Neural progenitor cell (in vitro differentiated cells): ENCODE measurements at regions not wholly inside any gene's neighbourhood (a gene's known extent, or its start where the extent isn't known, plus 50 kb on each side); places are given as distances from the start of the nearest gene placed in this dataset.

Source experiments
- DNase-seq: peaks from one replicate; pipeline ENCODE4 v3.0.0-alpha.2; 2016; ENCODE audit warnings: low spot score
- H2AFZ ChIP-seq: fragments of 200-600 bp; sonication (generic); replicated peaks from 2 replicates; pipeline ENCODE4 v1.6.1; 2016; ENCODE audit warnings: antibody characterized with exemption
- H3F3A ChIP-seq: fragments of 200-600 bp; sonication (generic); 2 replicates; pipeline ENCODE4 v1.6.1; 2016; ENCODE audit warnings: antibody characterized with exemption, low read depth
- H3K27ac ChIP-seq: fragments of 200-600 bp; sonication (generic); 2 replicates; pipeline ENCODE4 v1.5.1; 2016; ENCODE audit warnings: mild to moderate bottlenecking
- H3K27me3 ChIP-seq: fragments of 200-600 bp; sonication (generic); 2 replicates; pipeline ENCODE4 v1.6.1; 2016; ENCODE audit warnings: mild to moderate bottlenecking, moderate library complexity
- H3K36me3 ChIP-seq: fragments of 200-600 bp; sonication (generic); 2 replicates; pipeline ENCODE4 v1.5.1; 2016
- H3K4me1 ChIP-seq: fragments of 200-600 bp; sonication (generic); 2 replicates; pipeline ENCODE4 v1.6.1; 2016; ENCODE audit warnings: mixed run types
- H3K4me2 ChIP-seq: fragments of 200-600 bp; sonication (generic); 2 replicates; pipeline ENCODE4 v1.6.1; 2016
- H3K4me3 ChIP-seq: fragments of 200-600 bp; sonication (generic); 2 replicates; pipeline ENCODE4 v1.5.1; 2016
- H3K79me2 ChIP-seq: fragments of 200-600 bp; sonication (generic); 2 replicates; pipeline ENCODE4 v1.6.1; 2016; ENCODE audit warnings: low read depth
- H3K9ac ChIP-seq: fragments of 200-600 bp; sonication (generic); 2 replicates; pipeline ENCODE4 v1.6.1; 2016
- H3K9me3 ChIP-seq: fragments of 200-600 bp; sonication (generic); 2 replicates; pipeline ENCODE4 v1.5.1; 2016; ENCODE audit warnings: low read depth
- H4K20me1 ChIP-seq: fragments of 200-600 bp; sonication (generic); 2 replicates; pipeline ENCODE4 v1.6.1; 2016; ENCODE audit warnings: low read depth
- H3K27ac Mint-ChIP-seq: 3 replicates; pipeline ENCODE4 v1.8.0; 2021; ENCODE audit warnings: mixed read lengths
- H3K27me3 Mint-ChIP-seq: 2 replicates; pipeline ENCODE4 v1.8.0; 2022; ENCODE audit warnings: low read depth, mild to moderate bottlenecking, inconsistent platforms, moderate library complexity, mixed read lengths; ENCODE audit not compliant: insufficient read depth
- H3K36me3 Mint-ChIP-seq: 3 replicates; pipeline ENCODE4 v1.8.0; 2021; ENCODE audit warnings: mixed read lengths
- H3K4me1 Mint-ChIP-seq: 3 replicates; pipeline ENCODE4 v1.8.0; 2021; ENCODE audit warnings: mixed read lengths
- H3K4me3 Mint-ChIP-seq: 3 replicates; pipeline ENCODE4 v1.8.0; 2021; ENCODE audit warnings: mild to moderate bottlenecking, moderate library complexity, mixed read lengths
- H3K9me3 Mint-ChIP-seq: 3 replicates; pipeline ENCODE4 v1.8.0; 2020; ENCODE audit warnings: mixed read lengths
- EZH2 ChIP-seq: fragments of 200-600 bp; sonication (generic); IDR thresholded peaks from 2 replicates; pipeline ENCODE4 v1.6.1; 2017; ENCODE audit warnings: antibody characterized with exemption, mild to moderate bottlenecking, moderate library complexity
- EZH2phosphoT487 ChIP-seq: fragments of 200-600 bp; sonication (generic); IDR thresholded peaks from 2 replicates; pipeline ENCODE4 v1.6.1; 2017; ENCODE audit warnings: antibody characterized with exemption
- TF ChIP-seq, protein P1 (sequence below): fragments of 200-600 bp; sonication (generic); IDR thresholded peaks from 2 replicates; pipeline ENCODE4 v1.5.1; 2017; ENCODE audit warnings: antibody characterized with exemption, mild to moderate bottlenecking

DNA sequence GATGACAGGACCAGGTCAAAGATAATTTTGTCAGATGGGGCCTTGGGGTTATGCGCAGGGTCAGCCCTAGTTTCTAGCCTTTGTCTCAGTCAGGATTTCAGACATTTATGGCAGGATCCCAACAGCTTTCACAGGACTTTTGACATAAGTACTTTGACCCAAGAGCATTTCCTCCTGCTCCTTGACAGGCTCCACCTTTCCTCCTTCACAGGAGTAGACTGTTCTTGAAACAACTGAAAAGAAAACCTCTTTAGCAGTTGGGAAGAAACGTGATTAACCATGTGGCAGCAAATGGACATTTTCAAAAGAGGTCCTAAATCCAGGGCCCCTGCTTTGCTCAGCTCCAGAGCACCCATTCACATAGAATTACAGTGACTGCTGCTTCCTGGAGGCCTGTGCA lies 120.4 kb upstream of the MAP3K7 start:
- H2AFZ ChIP-seq: peak overlapping the region; percentile 15
- DNase-seq: no peak
- peaks cover 16% of the 10 kb centered on the region for H3K4me1 ChIP-seq
- no peaks in the 10 kb centered on the region for H3F3A ChIP-seq
- Mint-ChIP-seq H3K36me3 (no peaks in the 10 kb centered on the region), H3K27ac (no peak overlapping the region), H3K4me1 (peaks cover 16% of the 10 kb centered on the region), H3K9me3 (no peaks in the 10 kb centered on the region), H3K4me3 (no peak overlapping the region), H3K27me3 (peaks cover 1% of the 10 kb centered on the region)
- no peaks in the 10 kb centered on the region for H3K27me3 ChIP-seq
- no peak overlapping the region for H3K4me3 ChIP-seq
- no peak overlapping the region for H3K9ac ChIP-seq
- H3K9me3 ChIP-seq: no peaks in the 10 kb centered on the region
- H3K79me2 ChIP-seq: no peaks in the 10 kb centered on the region
- no peak overlapping the region for H3K4me2 ChIP-seq
- H3K36me3 ChIP-seq: no peaks in the 10 kb centered on the region
- no peak overlapping the region for H3K27ac ChIP-seq
- no peaks in the 10 kb centered on the region for H4K20me1 ChIP-seq
- TF ChIP-seq EZH2phosphoT487 (no peak), EZH2 (no peak)
- TF ChIP-seq, protein P1, sequence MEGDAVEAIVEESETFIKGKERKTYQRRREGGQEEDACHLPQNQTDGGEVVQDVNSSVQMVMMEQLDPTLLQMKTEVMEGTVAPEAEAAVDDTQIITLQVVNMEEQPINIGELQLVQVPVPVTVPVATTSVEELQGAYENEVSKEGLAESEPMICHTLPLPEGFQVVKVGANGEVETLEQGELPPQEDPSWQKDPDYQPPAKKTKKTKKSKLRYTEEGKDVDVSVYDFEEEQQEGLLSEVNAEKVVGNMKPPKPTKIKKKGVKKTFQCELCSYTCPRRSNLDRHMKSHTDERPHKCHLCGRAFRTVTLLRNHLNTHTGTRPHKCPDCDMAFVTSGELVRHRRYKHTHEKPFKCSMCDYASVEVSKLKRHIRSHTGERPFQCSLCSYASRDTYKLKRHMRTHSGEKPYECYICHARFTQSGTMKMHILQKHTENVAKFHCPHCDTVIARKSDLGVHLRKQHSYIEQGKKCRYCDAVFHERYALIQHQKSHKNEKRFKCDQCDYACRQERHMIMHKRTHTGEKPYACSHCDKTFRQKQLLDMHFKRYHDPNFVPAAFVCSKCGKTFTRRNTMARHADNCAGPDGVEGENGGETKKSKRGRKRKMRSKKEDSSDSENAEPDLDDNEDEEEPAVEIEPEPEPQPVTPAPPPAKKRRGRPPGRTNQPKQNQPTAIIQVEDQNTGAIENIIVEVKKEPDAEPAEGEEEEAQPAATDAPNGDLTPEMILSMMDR: no peak

- Histone ChIP-seq H4K20me1 (no peaks in the 10 kb centered on the region), H3K27ac (no peak overlapping the region), H3K79me2 (no peaks in the 10 kb centered on the region), H3K4me3 (no peak overlapping the region), H3K4me2 (no peak overlapping the region), H3K27me3 (no peaks in the 10 kb centered on the region), H3K4me1 (peaks cover 13% of the 10 kb centered on the region), H3F3A (no peaks in the 10 kb centered on the region), H3K36me3 (no peaks in the 10 kb centered on the region), H3K9ac (no peak overlapping the region), H3K9me3 (no peaks in the 10 kb centered on the region), H2AFZ (no peak overlapping the region)
- H3K9me3 Mint-ChIP-seq: no peaks in the 10 kb centered on the region
- no peak overlapping the region for H3K4me3 Mint-ChIP-seq
- H3K4me1 Mint-ChIP-seq: peaks cover 6% of the 10 kb centered on the region
- H3K36me3 Mint-ChIP-seq: no peaks in the 10 kb centered on the region
- H3K27me3 Mint-ChIP-seq: peaks cover 2% of the 10 kb centered on the region
- TF ChIP-seq EZH2phosphoT487: no peak
- no peak for TF ChIP-seq EZH2
- TF ChIP-seq, protein P1: no peak
- no peak for DNase-seq
- no peak overlapping the region for H3K27ac Mint-ChIP-seq
Measured at GRCh38 chr6:90703336-90703735, 116.5 kb upstream of the MAP3K7 start.

DNA sequence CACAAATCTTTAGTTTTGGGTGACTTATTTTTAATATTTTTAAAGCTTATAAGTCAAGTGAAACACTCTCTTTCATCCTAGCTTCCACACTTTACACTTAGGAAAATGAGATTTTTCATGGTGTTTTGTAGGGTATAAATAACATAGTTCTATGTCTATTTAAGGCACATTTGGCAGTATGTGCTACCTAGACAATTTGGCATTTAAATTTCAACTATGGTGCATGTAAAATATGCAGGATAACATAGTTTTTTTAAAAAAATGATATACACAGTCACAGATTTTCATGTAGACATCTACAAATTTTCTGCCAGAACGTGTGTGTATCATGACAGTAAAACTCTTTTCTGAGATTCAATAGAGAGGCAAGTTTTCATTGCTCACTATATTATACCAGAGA lies 115.1 kb upstream of the MAP3K7 start:
- no peak overlapping the region for H3K4me3 Mint-ChIP-seq
- no peaks in the 10 kb centered on the region for H3F3A ChIP-seq
- TF ChIP-seq, protein P1: no peak
- TF ChIP-seq EZH2 (no peak), EZH2phosphoT487 (no peak)
- H4K20me1 ChIP-seq: no peaks in the 10 kb centered on the region
- H3K27ac ChIP-seq: no peak overlapping the region
- no peaks in the 10 kb centered on the region for H3K79me2 ChIP-seq
- peaks cover 2% of the 10 kb centered on the region for H3K27me3 Mint-ChIP-seq
- no peak overlapping the region for H3K4me2 ChIP-seq
- H3K36me3 ChIP-seq: no peaks in the 10 kb centered on the region
- no peaks in the 10 kb centered on the region for H3K9me3 Mint-ChIP-seq
- no peak for DNase-seq
- H3K27me3 ChIP-seq: no peaks in the 10 kb centered on the region
- no peaks in the 10 kb centered on the region for H3K36me3 Mint-ChIP-seq
- no peak overlapping the region for H3K27ac Mint-ChIP-seq
- H2AFZ ChIP-seq: no peak overlapping the region
- H3K4me1 Mint-ChIP-seq: no peaks in the 10 kb centered on the region
- H3K4me3 ChIP-seq: no peak overlapping the region
- H3K9me3 ChIP-seq: no peaks in the 10 kb centered on the region
- H3K9ac ChIP-seq: no peak overlapping the region
- no peaks in the 10 kb centered on the region for H3K4me1 ChIP-seq
